Heart left ventricle (tissue), 13 donors: ENCODE measurements at regions not wholly inside any gene's neighbourhood (a gene's known extent, or its start where the extent isn't known, plus 50 kb on each side); places are given as distances from the start of the nearest gene placed in this dataset.

Experiments used
- CTCF ChIP-seq, 12 donors: fragments of 200-600 bp; sonication (generic) in 4 of 12; IDR thresholded peaks; one replicate each; pipeline versions ENCODE4 v1.5.0 to v1.8.0; 2018 to 2022; ENCODE audit warnings: antibody characterized with exemption in 12 of 12, mild to moderate bottlenecking in 5 of 12
- POLR2A ChIP-seq, 2 donors: fragments of 450-650 bp; IDR thresholded peaks; one replicate each; pipeline ENCODE4 v1.6.1; 2017; ENCODE audit warnings: antibody characterized with exemption in 2 of 2, mild to moderate bottlenecking in 2 of 2, moderate library complexity in 2 of 2
- donor health status: ischemic (EF 13 %, LVEDD 7.1; RV severe dilation, severe dysfunction).
- donor health status: DM: no; HTN: yes; CAD: no.
- donor health status: DM: no; HTN: no; CAD: no.
- donor health status: ischemic (EF 25% LVEDD 6.9; RV normal size, moderate dysfunction).
- donor health status: ischemic (EF 25% LVEDD 5.7; RV mildly dilated, moderate dysfunction).
- donor health status: ischemic (EF 35%, LVEDD 5.7; RV mildly dilated, moderate dysfunction).
- donor health status: nonischemic (EF 11% LVEDD 7.7; RV severe dilation, severe dysfunction).
- donor health status: DM: yes; HTN: yes; CAD: no.
- donor health status: PGD.
- donor health status: ischemic (EF 29% LVEDD 5.4; RV normal size, mild dysfunction).
- donor health status: nonischemic (EF 23%, LVEDD 6.1; RV moderate dilation, normal function).

DNA sequence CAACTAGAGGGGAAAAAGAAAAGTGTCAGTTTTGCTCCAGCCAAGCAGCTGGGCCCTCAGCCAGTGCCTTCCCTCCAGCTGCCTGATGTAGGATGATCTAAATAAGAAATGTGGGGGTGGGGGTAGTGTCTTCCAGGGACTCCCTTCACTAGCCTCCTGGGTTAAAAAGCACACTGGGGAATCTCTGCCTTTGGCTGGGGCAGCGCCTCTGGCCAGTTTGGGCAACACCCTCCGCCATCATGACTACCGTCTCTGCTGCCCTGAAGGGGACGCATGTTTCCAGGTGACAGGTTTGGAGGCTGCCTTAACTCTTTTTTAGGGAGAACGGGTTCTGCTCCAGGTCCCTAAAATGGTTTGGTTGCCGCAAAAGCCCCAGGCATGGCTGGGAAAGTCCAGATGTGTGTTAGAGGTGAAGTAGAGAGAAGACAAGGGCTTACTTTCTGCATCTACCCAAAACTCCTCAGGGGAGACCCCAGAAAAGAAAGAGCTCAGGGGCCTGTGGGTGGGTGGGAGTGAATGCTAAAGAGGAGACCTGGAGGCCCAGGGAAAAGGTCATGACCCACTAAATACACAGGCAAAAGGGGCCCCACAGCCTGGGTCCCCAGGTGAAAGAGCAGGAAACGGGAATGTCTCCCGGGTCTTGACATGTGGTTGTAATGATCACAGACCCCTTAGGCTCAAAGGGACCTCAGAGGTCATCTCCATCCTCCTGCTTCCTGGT is 132.8 kb upstream of the CCND2 start:
- TF ChIP-seq CTCF (IDR thresholded peaks at IDR 0.05) (no peak), POLR2A (IDR thresholded peaks at IDR 0.05) (no peak)
